Caco-2 (cell line): ENCODE measurements at regions not wholly inside any gene's neighbourhood (a gene's known extent, or its start where the extent isn't known, plus 50 kb on each side); places are given as distances from the start of the nearest gene placed in this dataset.

ENCODE experiments used
- BruUV-seq: library from RNA; stranded (reverse); fragments of 400-500 nt; replicated peaks from 2 replicates; lab custom pipeline; 2021; lab: Mats Ljungman, UMichigan
- CTCF ChIA-PET: fragments of 300-600 bp; sonication (Branson Sonifier 250); formaldehyde crosslinking; loops from one replicate; lab custom pipeline; 2022; ENCODE audit warnings: antibody characterized with exemption; lab: Charles Lee
- POLR2A ChIA-PET: fragments of 300-600 bp; sonication (Branson Sonifier 250); formaldehyde crosslinking; loops from one replicate; lab custom pipeline; 2022; ENCODE audit warnings: antibody characterized with exemption; lab: Charles Lee
- DNase-seq, 2 experiments: peaks; one replicate each; pipeline versions ENCODE4 v3.0.0 to v3.0.0-alpha.2; 2020 to 2022
- H3K27me3 ChIP-seq: replicated peaks from 2 replicates; pipeline ENCODE4 v1.6.0; 2011; ENCODE audit warnings: low read length; ENCODE audit not compliant: control insufficient read depth, insufficient read depth
- H3K36me3 ChIP-seq: 2 replicates; pipeline ENCODE4 v1.5.1; 2011; ENCODE audit warnings: low read length; ENCODE audit not compliant: control insufficient read depth, insufficient read depth
- H3K4me1 ChIP-seq: fragments of 250-450 bp; sonication (Bioruptor Pico); 2 replicates; pipeline ENCODE4 v1.5.1; 2020; ENCODE audit warnings: mild to moderate bottlenecking
- H3K4me3 ChIP-seq: 2 replicates; pipeline ENCODE4 v1.5.1; 2011; ENCODE audit warnings: low read depth, mild to moderate bottlenecking, control low read depth, low read length
- H3K9me3 ChIP-seq: fragments of 250-450 bp; sonication (Bioruptor Pico); 2 replicates; pipeline ENCODE4 v1.5.1; 2020; ENCODE audit warnings: mild to moderate bottlenecking, moderate library complexity
- H3K27ac Mint-ChIP-seq: one replicate; pipeline ENCODE4 v1.8.0; 2022; ENCODE audit warnings: mixed read lengths; ENCODE audit not compliant: unreplicated experiment
- H3K27me3 Mint-ChIP-seq: one replicate; pipeline ENCODE4 v1.8.0; 2022; ENCODE audit warnings: mixed read lengths; ENCODE audit not compliant: insufficient read depth, unreplicated experiment
- H3K36me3 Mint-ChIP-seq: one replicate; pipeline ENCODE4 v1.8.0; 2022; ENCODE audit warnings: mild to moderate bottlenecking, mixed read lengths; ENCODE audit not compliant: insufficient read depth, unreplicated experiment
- H3K4me1 Mint-ChIP-seq: one replicate; pipeline ENCODE4 v1.8.0; 2022; ENCODE audit warnings: low read depth, mixed read lengths; ENCODE audit not compliant: unreplicated experiment
- H3K4me3 Mint-ChIP-seq: one replicate; pipeline ENCODE4 v1.8.0; 2022; ENCODE audit warnings: mild to moderate bottlenecking, moderate library complexity, mixed read lengths; ENCODE audit not compliant: unreplicated experiment
- H3K9me3 Mint-ChIP-seq: one replicate; pipeline ENCODE4 v1.8.0; 2022; ENCODE audit warnings: mixed read lengths; ENCODE audit not compliant: unreplicated experiment
- CTCF ChIP-seq, 2 experiments: fragments of 200-600 bp in 1 of 2; IDR thresholded peaks; 1 replicate in 1 of 2; 2 replicates in 1 of 2; pipeline versions ENCODE4 v1.5.1 to v1.8.0; 2011 to 2022; ENCODE audit warnings: antibody characterized with exemption in 1 of 2, control low read depth in 1 of 2, inconsistent platforms in 1 of 2, low read depth in 1 of 2, low read length in 1 of 2, mild to moderate bottlenecking in 1 of 2, moderate library complexity in 1 of 2; ENCODE audit not compliant: insufficient read depth in 1 of 2, severe bottlenecking in 1 of 2, unreplicated experiment in 1 of 2
- intact Hi-C: fragments of 100-400 bp; cut with micrococcal nuclease; formaldehyde crosslinking; loops from one replicate; pipeline ENCODE4 v1.10.0; 2022; ENCODE audit not compliant: unreplicated experiment

DNA sequence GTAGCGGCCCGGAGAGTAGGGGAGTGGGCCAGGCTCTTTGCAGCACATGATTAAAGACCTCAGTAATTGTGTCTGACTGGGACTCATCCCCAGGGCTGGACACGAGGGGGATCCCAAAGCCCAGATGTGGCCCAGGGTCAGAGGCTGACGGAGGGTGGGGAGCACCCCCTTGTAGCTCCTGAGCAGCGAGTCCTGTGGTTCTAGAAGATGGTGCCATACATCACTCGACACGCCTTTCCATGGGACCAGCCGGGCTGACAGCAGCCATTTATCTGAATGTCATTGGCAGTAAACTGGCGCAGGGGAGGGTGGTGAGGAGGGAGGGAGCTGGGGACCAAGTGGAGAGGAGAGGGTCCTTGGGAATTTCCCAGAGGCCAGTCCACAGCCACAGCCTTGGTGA is 65.1 kb upstream of the FAM222A start:
- Mint-ChIP-seq H3K36me3 (no peaks in the 10 kb centered on the region), H3K4me1 (peaks cover 21% of the 10 kb centered on the region), H3K27me3 (no peaks in the 10 kb centered on the region), H3K9me3 (no peaks in the 10 kb centered on the region), H3K4me3 (peak overlapping the region; percentile 42), H3K27ac (peak overlapping the region; percentile 92)
- CTCF ChIA-PET, result interaction anchor here (1.1 kb wide), 1 partner anchor 44 kb away, joined by 3 read pairs; no protein-coding TSS in a partner anchor
- TSS peak; percentile 80 for BruUV-seq
- Histone ChIP-seq H3K36me3 (no peaks in the 10 kb centered on the region), H3K4me1 (peaks cover 54% of the 10 kb centered on the region), H3K4me3 (no peak overlapping the region), H3K9me3 (no peaks in the 10 kb centered on the region), H3K27me3 (no peaks in the 10 kb centered on the region)
- no peak for DNase-seq
- no peak for TF ChIP-seq CTCF (IDR thresholded peaks at IDR 0.05; ENCODE audit: insufficient read depth in 1 of 2, low read depth in 1 of 2, low read length in 1 of 2, severe bottlenecking in 1 of 2, unreplicated experiment in 1 of 2)
- intact Hi-C loops, result loop anchor here (5.0 kb wide), 1 partner anchor 41 kb away; no protein-coding TSS in a partner anchor
- POLR2A ChIA-PET, result no interaction called here

DNA sequence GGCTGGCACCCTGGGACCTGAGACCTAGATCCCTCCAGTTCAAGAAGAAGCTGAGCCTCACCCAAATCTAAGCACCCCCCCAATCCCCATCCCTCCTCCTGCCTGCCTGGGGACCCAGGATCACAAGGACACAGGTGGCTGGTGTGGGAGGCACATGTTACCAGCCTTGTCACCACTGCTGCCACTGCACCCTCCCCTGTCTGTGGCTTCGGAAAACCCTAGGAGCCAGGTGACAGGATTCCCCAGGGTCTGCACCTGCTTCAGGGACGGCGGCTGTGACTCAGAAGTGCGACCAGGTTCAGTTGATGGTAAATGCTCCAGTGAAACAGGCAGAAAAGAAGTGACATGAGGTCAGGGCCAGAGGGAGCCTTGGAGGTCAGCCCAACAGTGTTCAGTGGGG is 62.8 kb upstream of the FAM222A start:
- H3K4me3 ChIP-seq, result no peak overlapping the region
- DNase-seq, result no peak
- Mint-ChIP-seq H3K4me1 (peaks cover 23% of the 10 kb centered on the region), H3K4me3 (no peak overlapping the region), H3K9me3 (no peaks in the 10 kb centered on the region), H3K36me3 (no peaks in the 10 kb centered on the region), H3K27ac (peak overlapping the region; percentile 92), H3K27me3 (no peaks in the 10 kb centered on the region)
- H3K27me3 ChIP-seq, result no peaks in the 10 kb centered on the region
- no peaks in the 10 kb centered on the region for H3K36me3 ChIP-seq
- H3K9me3 ChIP-seq, result no peaks in the 10 kb centered on the region
- intact Hi-C loops, result no loop called here
- CTCF ChIA-PET, result no interaction called here
- POLR2A ChIA-PET, result no interaction called here
- peaks cover 60% of the 10 kb centered on the region for H3K4me1 ChIP-seq
- no TSS peak for BruUV-seq
- TF ChIP-seq CTCF (IDR thresholded peaks at IDR 0.05; ENCODE audit: insufficient read depth in 1 of 2, low read depth in 1 of 2, low read length in 1 of 2, severe bottlenecking in 1 of 2, unreplicated experiment in 1 of 2), result no peak

GRCh38 chr12:109651596-109651995 is 62.0 kb upstream of the FAM222A start:
- Mint-ChIP-seq H3K4me3 (no peak overlapping the region), H3K27ac (no peak overlapping the region), H3K27me3 (no peaks in the 10 kb centered on the region), H3K36me3 (no peaks in the 10 kb centered on the region), H3K9me3 (no peaks in the 10 kb centered on the region), H3K4me1 (peaks cover 15% of the 10 kb centered on the region)
- Histone ChIP-seq H3K4me1 (peaks cover 52% of the 10 kb centered on the region), H3K4me3 (no peak overlapping the region), H3K36me3 (no peaks in the 10 kb centered on the region), H3K27me3 (no peaks in the 10 kb centered on the region), H3K9me3 (no peaks in the 10 kb centered on the region)
- POLR2A ChIA-PET, result no interaction called here
- no peak for DNase-seq
- no peak for TF ChIP-seq CTCF (IDR thresholded peaks at IDR 0.05; ENCODE audit: insufficient read depth in 1 of 2, low read depth in 1 of 2, low read length in 1 of 2, severe bottlenecking in 1 of 2, unreplicated experiment in 1 of 2)
- BruUV-seq, result no TSS peak
- intact Hi-C loops, result no loop called here
- CTCF ChIA-PET, result no interaction called here
